ENCODE measurements at regions not wholly inside any gene's neighbourhood (a gene's known extent, or its start where the extent isn't known, plus 50 kb on each side); places are given as distances from the start of the nearest gene placed in this dataset.

DNA sequence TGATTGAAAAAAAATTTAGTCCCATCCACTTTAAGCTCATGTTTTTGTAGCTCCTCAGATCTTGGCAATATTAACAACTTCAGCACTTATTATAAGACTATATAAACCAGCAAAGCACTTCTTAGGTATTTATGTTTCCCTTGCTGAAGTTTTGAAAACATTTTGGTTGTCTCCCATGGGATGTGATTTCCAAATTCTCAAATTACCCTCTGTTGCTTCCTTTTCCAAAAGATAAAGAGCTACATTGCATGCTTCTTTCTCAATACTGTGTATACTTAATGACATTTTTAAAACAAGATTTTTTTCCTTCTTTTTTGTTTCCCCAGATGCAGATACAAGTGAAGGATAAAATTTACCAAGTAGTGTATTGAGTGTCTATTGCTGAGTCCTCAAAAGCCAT, 567.1 kb downstream of the CSNK1G3 start:
- in situ Hi-C loops (cut with MboI; ENCODE audit: low pct_unique_long_range_greater_than_20kb, low sequenced_read_pairs, unreplicated experiment) = no loop called here
- DNase-seq (ENCODE audit: low spot score) = no peak
- TF ChIP-seq, protein P1, sequence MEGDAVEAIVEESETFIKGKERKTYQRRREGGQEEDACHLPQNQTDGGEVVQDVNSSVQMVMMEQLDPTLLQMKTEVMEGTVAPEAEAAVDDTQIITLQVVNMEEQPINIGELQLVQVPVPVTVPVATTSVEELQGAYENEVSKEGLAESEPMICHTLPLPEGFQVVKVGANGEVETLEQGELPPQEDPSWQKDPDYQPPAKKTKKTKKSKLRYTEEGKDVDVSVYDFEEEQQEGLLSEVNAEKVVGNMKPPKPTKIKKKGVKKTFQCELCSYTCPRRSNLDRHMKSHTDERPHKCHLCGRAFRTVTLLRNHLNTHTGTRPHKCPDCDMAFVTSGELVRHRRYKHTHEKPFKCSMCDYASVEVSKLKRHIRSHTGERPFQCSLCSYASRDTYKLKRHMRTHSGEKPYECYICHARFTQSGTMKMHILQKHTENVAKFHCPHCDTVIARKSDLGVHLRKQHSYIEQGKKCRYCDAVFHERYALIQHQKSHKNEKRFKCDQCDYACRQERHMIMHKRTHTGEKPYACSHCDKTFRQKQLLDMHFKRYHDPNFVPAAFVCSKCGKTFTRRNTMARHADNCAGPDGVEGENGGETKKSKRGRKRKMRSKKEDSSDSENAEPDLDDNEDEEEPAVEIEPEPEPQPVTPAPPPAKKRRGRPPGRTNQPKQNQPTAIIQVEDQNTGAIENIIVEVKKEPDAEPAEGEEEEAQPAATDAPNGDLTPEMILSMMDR (IDR thresholded peaks at IDR 0.05; ENCODE audit: extremely low read depth, insufficient read depth, missing control alignments) = no peak

DNA sequence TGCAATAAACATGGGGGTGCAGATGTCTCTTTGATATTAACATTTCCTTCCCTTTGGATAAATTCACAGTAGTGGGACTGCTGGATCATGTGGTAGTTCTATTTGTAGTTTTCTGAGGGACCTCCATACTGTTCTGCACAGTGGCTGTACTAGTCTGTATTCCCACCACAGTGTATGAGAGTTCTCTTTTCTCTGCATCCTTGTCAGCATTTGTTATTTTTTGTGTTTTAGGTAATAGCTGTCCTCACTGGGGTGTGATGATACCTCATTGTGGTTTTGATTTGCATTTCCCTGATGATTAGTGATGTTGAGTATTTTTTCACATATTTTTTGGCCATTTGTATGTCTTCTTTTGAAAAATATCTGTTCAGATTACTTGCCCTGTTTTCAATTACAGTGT, 562.5 kb downstream of the CSNK1G3 start:
- TF ChIP-seq, protein P1 (IDR thresholded peaks at IDR 0.05; ENCODE audit: extremely low read depth, insufficient read depth, missing control alignments) = no peak

DNA sequence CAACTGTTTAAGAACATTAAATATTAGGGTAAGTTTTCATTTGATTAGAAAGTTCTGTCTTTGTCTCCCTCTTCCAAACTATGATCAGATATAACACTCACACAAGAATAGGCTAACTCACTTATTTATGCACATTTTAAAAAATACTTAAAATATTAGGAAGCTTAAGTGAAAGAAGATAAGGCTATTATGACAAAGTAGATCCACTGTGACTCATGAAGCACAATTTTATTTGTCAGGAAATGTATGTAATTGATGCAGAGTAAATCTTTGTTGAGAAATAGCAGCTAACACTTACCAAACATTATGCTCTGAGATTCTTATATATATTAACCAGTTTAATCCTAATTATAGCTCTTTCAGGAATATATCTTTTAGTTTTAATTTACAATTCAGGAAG, 560.6 kb downstream of the CSNK1G3 start:
- in situ Hi-C loops (cut with MboI; ENCODE audit: low pct_unique_long_range_greater_than_20kb, low sequenced_read_pairs, unreplicated experiment) = no loop called here
- no peak for DNase-seq (ENCODE audit: low spot score)
- TF ChIP-seq, protein P1 (IDR thresholded peaks at IDR 0.05; ENCODE audit: extremely low read depth, insufficient read depth, missing control alignments) = no peak

More for the DNA sequence above, 562.5 kb downstream of the CSNK1G3 start:
- no peak for DNase-seq (ENCODE audit: low spot score)
- in situ Hi-C loops (cut with MboI; ENCODE audit: low pct_unique_long_range_greater_than_20kb, low sequenced_read_pairs, unreplicated experiment) = no loop called here

DNA sequence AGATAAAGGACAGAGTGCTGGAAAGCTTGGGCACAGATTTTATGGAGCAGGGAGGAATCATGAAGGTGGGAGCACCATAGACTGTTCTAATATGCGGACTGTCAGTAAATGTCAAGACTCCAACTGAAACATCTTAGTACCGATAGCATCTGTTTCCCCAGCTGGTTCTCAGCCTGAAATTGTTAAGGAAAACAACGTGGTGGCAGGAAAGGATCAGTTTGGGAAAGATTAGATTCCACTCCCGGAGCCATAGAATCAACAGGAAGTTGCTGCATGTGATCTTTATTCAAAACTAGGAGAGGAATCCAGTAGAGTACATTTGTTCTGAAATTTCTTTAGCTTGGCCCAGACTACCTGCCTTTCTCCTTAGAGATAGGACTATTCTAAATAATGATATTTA, 559.1 kb downstream of the CSNK1G3 start:
- no peak for DNase-seq (ENCODE audit: low spot score)
- in situ Hi-C loops (cut with MboI; ENCODE audit: low pct_unique_long_range_greater_than_20kb, low sequenced_read_pairs, unreplicated experiment) = no loop called here
- TF ChIP-seq, protein P1 (IDR thresholded peaks at IDR 0.05; ENCODE audit: extremely low read depth, insufficient read depth, missing control alignments) = no peak

DNA sequence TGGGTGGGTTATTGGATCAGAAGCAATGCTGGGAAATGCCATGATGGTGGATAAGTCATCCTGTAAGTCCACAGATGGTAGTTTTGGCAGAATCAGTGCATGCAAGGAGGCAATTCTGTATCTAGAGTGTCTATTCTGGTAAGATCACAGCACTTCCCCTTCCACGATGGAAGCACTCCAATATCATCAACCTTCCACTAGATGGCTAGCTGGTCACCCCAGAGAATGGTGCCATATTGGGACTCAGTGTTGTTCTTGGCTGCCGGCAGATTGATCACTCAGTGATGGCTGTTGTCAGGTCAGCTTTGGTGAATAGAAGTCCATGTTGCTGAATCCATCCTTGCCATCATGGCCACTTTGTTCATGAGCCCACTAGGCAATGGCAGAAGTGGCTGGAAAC, 553.5 kb downstream of the CSNK1G3 start:
- DNase-seq (ENCODE audit: low spot score) = no peak
- TF ChIP-seq, protein P1 (IDR thresholded peaks at IDR 0.05; ENCODE audit: extremely low read depth, insufficient read depth, missing control alignments) = no peak
- in situ Hi-C loops (cut with MboI; ENCODE audit: low pct_unique_long_range_greater_than_20kb, low sequenced_read_pairs, unreplicated experiment) = no loop called here

DNA sequence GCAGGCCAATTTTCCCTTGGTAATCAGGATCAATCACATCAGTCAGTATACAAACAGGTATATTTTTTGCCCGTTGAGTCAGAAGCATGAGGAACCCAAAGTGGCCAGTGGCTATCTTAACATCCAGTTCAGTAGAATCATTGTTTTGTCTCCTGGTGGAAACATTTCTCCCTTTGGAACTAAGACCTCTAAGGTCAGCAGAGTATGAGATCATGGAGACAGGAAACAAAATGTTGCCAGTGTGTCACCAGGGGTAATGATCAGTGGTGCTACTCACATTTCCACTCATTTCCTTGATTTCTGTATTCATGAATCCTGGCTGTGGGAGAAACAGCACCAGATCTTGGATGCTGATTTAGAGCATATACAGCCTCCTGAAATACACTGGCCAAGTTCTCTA, 553.0 kb downstream of the CSNK1G3 start:
- in situ Hi-C loops (cut with MboI; ENCODE audit: low pct_unique_long_range_greater_than_20kb, low sequenced_read_pairs, unreplicated experiment) = no loop called here
- DNase-seq (ENCODE audit: low spot score) = no peak
- TF ChIP-seq, protein P1 (IDR thresholded peaks at IDR 0.05; ENCODE audit: extremely low read depth, insufficient read depth, missing control alignments) = no peak

DNA sequence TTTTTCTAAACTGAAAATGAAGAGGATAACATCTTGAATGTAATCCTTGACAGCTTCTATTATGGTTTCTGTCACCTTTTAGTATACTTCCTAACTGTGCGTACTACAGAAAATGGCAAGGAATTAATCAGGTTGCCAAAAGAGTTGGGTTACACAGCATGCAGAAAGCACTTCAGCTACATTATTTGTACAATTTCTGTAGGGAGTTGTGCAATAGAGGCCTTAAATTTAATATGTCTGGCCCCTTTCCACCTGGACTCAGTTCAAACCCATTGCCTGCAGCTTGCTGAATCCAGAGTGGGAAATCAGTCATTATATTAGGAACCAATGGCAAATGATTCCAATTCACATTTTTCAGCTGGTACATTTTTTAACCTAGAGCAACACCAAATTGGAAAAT, 549.7 kb downstream of the CSNK1G3 start:
- TF ChIP-seq, protein P1 (IDR thresholded peaks at IDR 0.05; ENCODE audit: extremely low read depth, insufficient read depth, missing control alignments) = no peak
- DNase-seq (ENCODE audit: low spot score) = no peak
- in situ Hi-C loops (cut with MboI; ENCODE audit: low pct_unique_long_range_greater_than_20kb, low sequenced_read_pairs, unreplicated experiment) = no loop called here
